BE2C (cell line): ENCODE measurements at regions not wholly inside any gene's neighbourhood (a gene's known extent, or its start where the extent isn't known, plus 50 kb on each side); places are given as distances from the start of the nearest gene placed in this dataset.

ENCODE experiments used
- DNase-seq: peaks from one replicate; pipeline ENCODE4 v3.0.0-alpha.2; 2020
- H3K27me3 ChIP-seq: fragments of 250-450 bp; sonication (Bioruptor Pico); 2 replicates; pipeline ENCODE4 v1.5.1; 2020; ENCODE audit warnings: mild to moderate bottlenecking
- H3K36me3 ChIP-seq: fragments of 250-450 bp; sonication (Bioruptor Pico); 2 replicates; pipeline ENCODE4 v1.5.1; 2020; ENCODE audit warnings: mild to moderate bottlenecking
- H3K4me1 ChIP-seq: fragments of 250-450 bp; sonication (Bioruptor Pico); 2 replicates; pipeline ENCODE4 v1.5.1; 2020
- H3K4me3 ChIP-seq: 2 replicates; pipeline ENCODE4 v1.5.1; 2011; ENCODE audit warnings: low read depth, low read length
- H3K9me3 ChIP-seq: fragments of 250-450 bp; sonication (Bioruptor Pico); 2 replicates; pipeline ENCODE4 v1.5.1; 2020
- TF ChIP-seq, protein P1 (sequence below): IDR thresholded peaks from 2 replicates; pipeline ENCODE4 v1.5.1; 2012; ENCODE audit warnings: mild to moderate bottlenecking, low read depth, low read length

DNA sequence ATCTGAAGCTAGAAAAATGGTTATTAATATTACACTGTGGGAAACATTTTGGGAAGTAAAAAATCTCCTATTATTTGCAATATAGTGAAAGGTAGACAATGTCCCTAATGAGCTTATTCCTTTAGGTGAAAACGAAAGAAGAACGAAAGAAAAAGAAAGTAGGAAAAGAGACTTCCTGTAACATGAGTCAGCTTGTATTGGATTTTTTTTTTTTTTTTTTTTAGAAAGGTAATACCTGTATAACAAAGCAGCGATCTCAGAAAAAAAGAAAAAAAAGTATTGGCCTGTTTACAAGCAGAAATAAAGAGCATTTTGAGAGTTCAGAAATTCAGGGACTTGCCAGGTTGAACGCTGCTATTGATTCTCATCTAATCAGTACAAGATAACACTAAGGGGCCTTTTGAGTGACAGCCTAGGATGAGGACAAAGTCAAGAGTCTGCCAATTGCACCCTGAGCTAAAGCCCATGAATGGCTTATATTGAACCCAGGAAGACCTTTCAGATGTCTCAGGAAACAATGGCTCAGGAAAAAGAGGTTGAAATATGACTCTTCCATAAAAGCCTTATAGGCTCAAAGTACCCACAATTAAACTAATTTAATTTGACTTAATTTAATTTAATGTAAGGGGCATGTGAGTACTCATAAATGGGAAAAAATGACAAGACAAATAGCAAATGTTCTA, 615.6 kb upstream of the CDH2 start:
- Histone ChIP-seq H3K27me3 (no peaks in the 10 kb centered on the region), H3K9me3 (no peaks in the 10 kb centered on the region), H3K4me3 (no peak overlapping the region), H3K36me3 (no peaks in the 10 kb centered on the region), H3K4me1 (peaks cover 13% of the 10 kb centered on the region)
- DNase-seq, result no peak
- TF ChIP-seq, protein P1, sequence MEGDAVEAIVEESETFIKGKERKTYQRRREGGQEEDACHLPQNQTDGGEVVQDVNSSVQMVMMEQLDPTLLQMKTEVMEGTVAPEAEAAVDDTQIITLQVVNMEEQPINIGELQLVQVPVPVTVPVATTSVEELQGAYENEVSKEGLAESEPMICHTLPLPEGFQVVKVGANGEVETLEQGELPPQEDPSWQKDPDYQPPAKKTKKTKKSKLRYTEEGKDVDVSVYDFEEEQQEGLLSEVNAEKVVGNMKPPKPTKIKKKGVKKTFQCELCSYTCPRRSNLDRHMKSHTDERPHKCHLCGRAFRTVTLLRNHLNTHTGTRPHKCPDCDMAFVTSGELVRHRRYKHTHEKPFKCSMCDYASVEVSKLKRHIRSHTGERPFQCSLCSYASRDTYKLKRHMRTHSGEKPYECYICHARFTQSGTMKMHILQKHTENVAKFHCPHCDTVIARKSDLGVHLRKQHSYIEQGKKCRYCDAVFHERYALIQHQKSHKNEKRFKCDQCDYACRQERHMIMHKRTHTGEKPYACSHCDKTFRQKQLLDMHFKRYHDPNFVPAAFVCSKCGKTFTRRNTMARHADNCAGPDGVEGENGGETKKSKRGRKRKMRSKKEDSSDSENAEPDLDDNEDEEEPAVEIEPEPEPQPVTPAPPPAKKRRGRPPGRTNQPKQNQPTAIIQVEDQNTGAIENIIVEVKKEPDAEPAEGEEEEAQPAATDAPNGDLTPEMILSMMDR, result no peak

DNA sequence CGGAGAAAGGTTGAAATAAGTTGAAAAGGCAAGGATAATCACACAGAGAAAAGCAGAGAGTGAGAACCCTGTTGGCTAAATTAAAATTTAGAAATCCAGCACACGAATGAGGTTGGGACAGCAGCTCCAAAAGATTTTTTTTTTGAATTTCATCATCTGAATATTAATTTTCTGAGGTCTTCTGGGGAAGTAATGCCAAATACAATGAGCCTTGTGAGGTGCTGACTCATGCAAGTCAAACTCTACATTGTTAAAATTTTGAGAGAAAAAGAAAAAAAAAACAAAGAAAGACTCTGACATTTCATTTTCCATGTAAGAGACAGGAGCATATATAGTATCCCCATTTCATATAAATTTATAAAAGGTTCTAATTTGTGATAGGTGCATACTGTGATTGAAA, 614.2 kb upstream of the CDH2 start:
- DNase-seq, result no peak
- peaks cover 13% of the 10 kb centered on the region for H3K4me1 ChIP-seq
- no peaks in the 10 kb centered on the region for H3K36me3 ChIP-seq
- no peak overlapping the region for H3K4me3 ChIP-seq
- no peaks in the 10 kb centered on the region for H3K27me3 ChIP-seq
- no peaks in the 10 kb centered on the region for H3K9me3 ChIP-seq
- TF ChIP-seq, protein P1, result no peak

DNA sequence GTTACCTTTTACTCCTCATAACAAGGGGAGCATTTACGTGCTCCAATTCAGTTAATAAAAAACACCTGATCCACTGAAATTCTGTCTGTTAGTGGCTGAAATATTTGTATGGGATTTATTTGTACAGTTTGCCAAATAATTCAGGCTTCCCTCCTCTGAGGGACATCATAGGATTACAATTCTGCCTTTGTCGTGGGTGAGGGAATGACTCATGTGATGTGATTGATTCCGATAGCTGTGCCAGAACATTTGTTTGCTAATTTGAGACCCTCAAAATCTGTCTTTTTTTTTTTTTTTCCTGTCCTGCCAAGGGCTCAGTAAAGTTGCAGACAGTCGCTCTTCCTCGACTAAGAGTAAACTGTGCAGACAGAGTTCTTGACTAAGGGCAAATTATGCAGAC, 612.6 kb upstream of the CDH2 start:
- H3K27me3 ChIP-seq, result no peaks in the 10 kb centered on the region
- no peaks in the 10 kb centered on the region for H3K36me3 ChIP-seq
- no peak overlapping the region for H3K4me3 ChIP-seq
- H3K9me3 ChIP-seq, result no peaks in the 10 kb centered on the region
- peaks cover 13% of the 10 kb centered on the region for H3K4me1 ChIP-seq
- TF ChIP-seq, protein P1, result no peak
- DNase-seq, result no peak

DNA sequence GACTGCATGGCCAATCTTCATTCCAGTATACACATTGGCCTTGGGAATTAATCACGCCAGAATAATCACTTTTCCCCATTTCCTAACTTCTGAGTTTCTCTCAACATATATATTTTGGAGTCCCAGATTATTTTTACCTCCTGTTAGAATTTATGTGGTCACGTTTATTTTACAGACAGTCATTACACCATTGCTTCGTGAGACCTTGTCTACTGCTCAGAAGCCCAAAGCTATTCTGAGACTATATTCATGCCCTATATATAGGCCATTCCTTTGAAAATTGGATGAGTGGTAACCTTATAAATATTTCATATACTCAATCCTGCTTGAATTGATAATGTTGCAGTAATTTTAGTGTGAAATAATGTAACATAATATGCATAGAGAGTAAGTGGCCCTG, 610.0 kb upstream of the CDH2 start:
- no peaks in the 10 kb centered on the region for H3K27me3 ChIP-seq
- no peaks in the 10 kb centered on the region for H3K9me3 ChIP-seq
- TF ChIP-seq, protein P1, result no peak
- no peak for DNase-seq
- H3K36me3 ChIP-seq, result no peaks in the 10 kb centered on the region
- 0 out of 2 replicates have a peak, but pooled peaks cover under 1% of the 10 kb centered on the region for H3K4me1 ChIP-seq
- no peak overlapping the region for H3K4me3 ChIP-seq

DNA sequence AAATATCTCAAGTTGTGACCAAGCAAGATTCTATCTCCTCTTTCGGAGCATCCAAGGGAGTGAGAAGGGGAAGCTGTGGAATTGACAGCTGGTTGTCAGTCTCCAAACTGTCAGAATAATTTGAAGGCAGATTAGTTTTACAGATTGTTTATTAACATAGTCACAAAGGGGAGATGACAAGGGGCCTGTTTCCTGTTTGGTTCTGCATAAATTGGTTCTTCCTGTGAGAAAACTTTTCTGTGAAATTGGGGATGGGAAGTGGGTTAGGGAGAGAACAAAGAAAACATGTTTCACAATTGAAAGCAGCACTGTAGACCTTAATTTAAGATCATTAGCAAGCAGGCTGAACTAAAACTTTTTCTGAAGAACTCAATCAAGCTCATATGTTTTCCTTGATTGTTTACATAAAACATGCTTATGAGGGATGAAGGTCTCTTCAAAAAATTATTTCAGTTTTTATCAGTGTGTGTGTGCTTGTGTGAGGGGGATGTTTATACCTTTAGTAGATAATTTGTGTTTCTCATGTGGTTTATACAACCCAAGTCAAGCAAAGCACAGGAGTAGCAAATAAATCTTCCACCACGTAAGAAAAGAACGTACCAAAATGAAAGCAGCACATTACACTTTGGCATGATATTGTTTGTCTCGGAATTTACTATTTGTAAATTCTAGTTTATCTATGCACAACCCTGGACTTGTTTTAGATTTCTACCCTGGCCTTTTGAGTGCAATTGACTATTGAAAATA, 604.9 kb upstream of the CDH2 start:
- Histone ChIP-seq H3K4me1 (no peaks in the 10 kb centered on the region), H3K27me3 (no peaks in the 10 kb centered on the region), H3K36me3 (no peaks in the 10 kb centered on the region), H3K9me3 (no peaks in the 10 kb centered on the region), H3K4me3 (no peak overlapping the region)
- TF ChIP-seq, protein P1, result no peak
- no peak for DNase-seq

DNA sequence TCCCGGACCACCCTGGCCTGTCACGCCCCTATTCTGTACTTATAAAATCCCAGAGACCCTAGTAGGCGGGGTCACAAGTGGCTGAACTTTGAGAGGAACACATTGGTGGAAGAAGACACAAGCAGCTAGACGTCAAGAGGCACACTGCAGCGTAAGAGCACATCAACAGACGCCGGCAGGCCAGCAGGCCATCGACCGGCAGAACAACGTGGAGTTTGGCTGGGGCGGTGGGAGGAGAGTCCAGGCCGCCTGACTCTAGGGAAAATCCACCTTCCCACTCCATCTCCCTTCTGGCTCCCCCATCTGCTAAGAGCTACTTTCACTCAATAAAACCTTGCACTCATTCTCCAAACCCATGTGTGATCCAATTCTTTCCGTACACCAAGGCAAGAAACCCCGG, 601.8 kb upstream of the CDH2 start:
- DNase-seq, result no peak
- no peaks in the 10 kb centered on the region for H3K4me1 ChIP-seq
- no peak overlapping the region for H3K4me3 ChIP-seq
- H3K36me3 ChIP-seq, result no peaks in the 10 kb centered on the region
- H3K9me3 ChIP-seq, result no peaks in the 10 kb centered on the region
- TF ChIP-seq, protein P1, result no peak
- no peaks in the 10 kb centered on the region for H3K27me3 ChIP-seq
